Chondrocyte (in vitro differentiated cells): ENCODE measurements at regions not wholly inside any gene's neighbourhood (a gene's known extent, or its start where the extent isn't known, plus 50 kb on each side); places are given as distances from the start of the nearest gene placed in this dataset.

Experiments used
- DNase-seq: peaks from one replicate; pipeline ENCODE4 v3.0.0; 2021; ENCODE audit warnings: mixed read lengths, low spot score
- H3K27ac Mint-ChIP-seq: one replicate; pipeline ENCODE4 v1.8.0; 2021; ENCODE audit warnings: mild to moderate bottlenecking, moderate library complexity, mixed read lengths; ENCODE audit not compliant: unreplicated experiment
- H3K27me3 Mint-ChIP-seq: 2 replicates; pipeline ENCODE4 v1.8.0; 2021; ENCODE audit warnings: low read depth, mixed read lengths
- H3K36me3 Mint-ChIP-seq: 2 replicates; pipeline ENCODE4 v1.8.0; 2021; ENCODE audit warnings: low read depth, mixed read lengths
- H3K4me1 Mint-ChIP-seq: 2 replicates; pipeline ENCODE4 v1.8.0; 2021; ENCODE audit warnings: low read depth, mild to moderate bottlenecking, mixed read lengths
- H3K4me3 Mint-ChIP-seq: one replicate; pipeline ENCODE4 v1.8.0; 2021; ENCODE audit warnings: mild to moderate bottlenecking, moderate library complexity, mixed read lengths; ENCODE audit not compliant: unreplicated experiment
- H3K9me3 Mint-ChIP-seq: 2 replicates; pipeline ENCODE4 v1.8.0; 2021; ENCODE audit warnings: low read depth, mixed read lengths
- CTCF ChIP-seq: fragments of 200-600 bp; sonication (generic); IDR thresholded peaks from 2 replicates; pipeline ENCODE4 v1.5.0; 2021; ENCODE audit warnings: antibody characterized with exemption, mild to moderate bottlenecking, moderate library complexity

GRCh38 chr12:89212339-89212771, 139.9 kb downstream of the DUSP6 start:
- H3K36me3 Mint-ChIP-seq: no peaks in the 10 kb centered on the region
- H3K4me3 Mint-ChIP-seq: no peak overlapping the region
- H3K9me3 Mint-ChIP-seq: no peaks in the 10 kb centered on the region
- TF ChIP-seq CTCF: no peak
- peak overlapping the region; percentile 58 for H3K27ac Mint-ChIP-seq
- no peak for DNase-seq
- H3K4me1 Mint-ChIP-seq: peaks cover 34% of the 10 kb centered on the region
- no peaks in the 10 kb centered on the region for H3K27me3 Mint-ChIP-seq

GRCh38 chr12:89211456-89211855, 140.8 kb downstream of the DUSP6 start:
- no peak overlapping the region for H3K27ac Mint-ChIP-seq
- no peaks in the 10 kb centered on the region for H3K27me3 Mint-ChIP-seq
- no peaks in the 10 kb centered on the region for H3K36me3 Mint-ChIP-seq
- no peak for DNase-seq
- no peak for TF ChIP-seq CTCF
- H3K9me3 Mint-ChIP-seq: no peaks in the 10 kb centered on the region
- peaks cover 34% of the 10 kb centered on the region for H3K4me1 Mint-ChIP-seq
- no peak overlapping the region for H3K4me3 Mint-ChIP-seq

GRCh38 chr12:89210277-89210676, 142.0 kb downstream of the DUSP6 start:
- Mint-ChIP-seq H3K9me3 (no peaks in the 10 kb centered on the region), H3K27me3 (no peaks in the 10 kb centered on the region), H3K36me3 (no peaks in the 10 kb centered on the region), H3K4me3 (no peak overlapping the region), H3K4me1 (peaks cover 34% of the 10 kb centered on the region), H3K27ac (no peak overlapping the region)
- no peak for DNase-seq
- TF ChIP-seq CTCF: no peak

GRCh38 chr12:89208661-89209096, 143.6 kb downstream of the DUSP6 start:
- H3K9me3 Mint-ChIP-seq: no peaks in the 10 kb centered on the region
- H3K27me3 Mint-ChIP-seq: no peaks in the 10 kb centered on the region
- H3K4me1 Mint-ChIP-seq: peaks cover 34% of the 10 kb centered on the region
- no peak overlapping the region for H3K4me3 Mint-ChIP-seq
- no peak for DNase-seq
- peak overlapping the region; percentile 49 for H3K27ac Mint-ChIP-seq
- no peak for TF ChIP-seq CTCF
- no peaks in the 10 kb centered on the region for H3K36me3 Mint-ChIP-seq

- Mint-ChIP-seq H3K9me3 (no peaks in the 10 kb centered on the region), H3K36me3 (no peaks in the 10 kb centered on the region), H3K27me3 (no peaks in the 10 kb centered on the region), H3K27ac (no peak overlapping the region), H3K4me3 (no peak overlapping the region), H3K4me1 (peaks cover 17% of the 10 kb centered on the region)
- no peak for TF ChIP-seq CTCF
- DNase-seq: no peak
Observed at GRCh38 chr12:89206390-89206789, 145.9 kb downstream of the DUSP6 start.
